Cardiac muscle cell (in vitro differentiated cells and primary cell): ENCODE measurements at regions not wholly inside any gene's neighbourhood (a gene's known extent, or its start where the extent isn't known, plus 50 kb on each side); places are given as distances from the start of the nearest gene placed in this dataset.

Source experiments
- DNase-seq, 2 donors: peaks; one replicate each; pipeline versions ENCODE4 v3.0.0 to v3.0.0-alpha.2; 2010 to 2017; ENCODE audit warnings: low read depth in 1 of 2, low spot score in 1 of 2
- H3K27ac ChIP-seq: fragments of 200-600 bp; sonication (generic); 2 replicates; pipeline ENCODE4 v1.5.1; 2016
- H3K27me3 ChIP-seq: fragments of 200-600 bp; sonication (generic); 2 replicates; pipeline ENCODE4 v1.6.0; 2016; ENCODE audit warnings: control low read depth
- H3K36me3 ChIP-seq: fragments of 200-600 bp; sonication (generic); 2 replicates; pipeline ENCODE4 v1.5.1; 2016; ENCODE audit warnings: control low read depth
- H3K4me1 ChIP-seq: fragments of 200-600 bp; sonication (generic); 2 replicates; pipeline ENCODE4 v1.8.1; 2017; ENCODE audit warnings: low read depth, mild to moderate bottlenecking, mixed run types
- H3K4me3 ChIP-seq: fragments of 200-600 bp; sonication (generic); 2 replicates; pipeline ENCODE4 v1.5.1; 2016; ENCODE audit warnings: mild to moderate bottlenecking
- H3K9me3 ChIP-seq: fragments of 200-600 bp; sonication (generic); 2 replicates; pipeline ENCODE4 v1.5.1; 2017; ENCODE audit warnings: low read depth, mild to moderate bottlenecking, control low read depth
- CTCF ChIP-seq: IDR thresholded peaks from 2 replicates; pipeline ENCODE4 v1.5.1; 2012; ENCODE audit warnings: low read depth, mild to moderate bottlenecking, low read length

GRCh38 chr17:72414967-72415853 is 294.4 kb downstream of the SOX9 start:
- no peak overlapping the region for H3K27ac ChIP-seq
- no peak overlapping the region for H3K4me3 ChIP-seq
- no peaks in the 10 kb centered on the region for H3K4me1 ChIP-seq
- no peak for TF ChIP-seq CTCF
- no peaks in the 10 kb centered on the region for H3K36me3 ChIP-seq
- no peaks in the 10 kb centered on the region for H3K27me3 ChIP-seq
- no peak for DNase-seq
- H3K9me3 ChIP-seq: no peaks in the 10 kb centered on the region

GRCh38 chr17:72416054-72416675 is 295.3 kb downstream of the SOX9 start:
- no peak overlapping the region for H3K27ac ChIP-seq
- peak in 1 of 2 donors; percentile 12 for DNase-seq

GRCh38 chr17:72416905-72417304 is 296.1 kb downstream of the SOX9 start:
- no peak overlapping the region for H3K4me3 ChIP-seq
- no peaks in the 10 kb centered on the region for H3K27me3 ChIP-seq
- no peaks in the 10 kb centered on the region for H3K9me3 ChIP-seq
- no peaks in the 10 kb centered on the region for H3K4me1 ChIP-seq
- H3K27ac ChIP-seq: no peak overlapping the region
- TF ChIP-seq CTCF: no peak
- no peaks in the 10 kb centered on the region for H3K36me3 ChIP-seq
- no peak for DNase-seq

More at GRCh38 chr17:72416054-72416675, 295.3 kb downstream of the SOX9 start:
- Histone ChIP-seq H3K4me1 (no peaks in the 10 kb centered on the region), H3K27me3 (no peaks in the 10 kb centered on the region), H3K4me3 (no peak overlapping the region), H3K9me3 (no peaks in the 10 kb centered on the region), H3K36me3 (no peaks in the 10 kb centered on the region)
- TF ChIP-seq CTCF: no peak

- Histone ChIP-seq H3K27me3 (no peaks in the 10 kb centered on the region), H3K36me3 (no peaks in the 10 kb centered on the region), H3K4me1 (peaks cover 4% of the 10 kb centered on the region), H3K4me3 (no peak overlapping the region), H3K9me3 (no peaks in the 10 kb centered on the region), H3K27ac (no peak overlapping the region)
- DNase-seq: no peak
- no peak for TF ChIP-seq CTCF
Measured at GRCh38 chr17:72417627-72418026, 296.8 kb downstream of the SOX9 start.

- DNase-seq: no peak
Measured at GRCh38 chr17:72419866-72420774, 299.3 kb downstream of the SOX9 start.

More at GRCh38 chr17:72419866-72420774, 299.3 kb downstream of the SOX9 start:
- no peak for TF ChIP-seq CTCF
- Histone ChIP-seq H3K4me1 (peaks cover 4% of the 10 kb centered on the region), H3K27me3 (no peaks in the 10 kb centered on the region), H3K4me3 (no peak overlapping the region), H3K9me3 (no peaks in the 10 kb centered on the region), H3K36me3 (no peaks in the 10 kb centered on the region), H3K27ac (no peak overlapping the region)
